ENCODE measurements at regions not wholly inside any gene's neighbourhood (a gene's known extent, or its start where the extent isn't known, plus 50 kb on each side); places are given as distances from the start of the nearest gene placed in this dataset.
A peak's percentile ranks its signal among the peaks of the same experiment; 100 is the strongest.

DNA sequence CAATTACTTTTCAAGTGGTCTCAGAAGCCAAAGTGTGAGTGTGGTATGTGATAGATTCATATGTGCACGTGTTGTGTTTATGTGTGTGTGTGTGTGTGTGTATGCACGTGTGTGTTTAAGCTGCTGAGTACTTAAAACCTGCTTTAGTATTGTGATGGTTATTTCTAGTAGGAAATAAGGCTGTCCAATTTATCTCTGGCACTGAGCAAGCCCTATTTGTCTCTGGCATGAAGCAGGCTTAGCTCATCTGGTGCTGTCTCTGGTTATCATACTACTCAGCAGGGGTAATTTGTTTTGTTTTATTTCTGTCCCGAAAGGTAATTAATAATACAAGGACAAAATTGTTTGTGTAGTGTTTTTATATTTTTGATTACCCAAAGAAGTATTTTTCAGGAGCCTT, 333.7 kb downstream of the FAT3 start (continued):
- TF ChIP-seq, protein P1, sequence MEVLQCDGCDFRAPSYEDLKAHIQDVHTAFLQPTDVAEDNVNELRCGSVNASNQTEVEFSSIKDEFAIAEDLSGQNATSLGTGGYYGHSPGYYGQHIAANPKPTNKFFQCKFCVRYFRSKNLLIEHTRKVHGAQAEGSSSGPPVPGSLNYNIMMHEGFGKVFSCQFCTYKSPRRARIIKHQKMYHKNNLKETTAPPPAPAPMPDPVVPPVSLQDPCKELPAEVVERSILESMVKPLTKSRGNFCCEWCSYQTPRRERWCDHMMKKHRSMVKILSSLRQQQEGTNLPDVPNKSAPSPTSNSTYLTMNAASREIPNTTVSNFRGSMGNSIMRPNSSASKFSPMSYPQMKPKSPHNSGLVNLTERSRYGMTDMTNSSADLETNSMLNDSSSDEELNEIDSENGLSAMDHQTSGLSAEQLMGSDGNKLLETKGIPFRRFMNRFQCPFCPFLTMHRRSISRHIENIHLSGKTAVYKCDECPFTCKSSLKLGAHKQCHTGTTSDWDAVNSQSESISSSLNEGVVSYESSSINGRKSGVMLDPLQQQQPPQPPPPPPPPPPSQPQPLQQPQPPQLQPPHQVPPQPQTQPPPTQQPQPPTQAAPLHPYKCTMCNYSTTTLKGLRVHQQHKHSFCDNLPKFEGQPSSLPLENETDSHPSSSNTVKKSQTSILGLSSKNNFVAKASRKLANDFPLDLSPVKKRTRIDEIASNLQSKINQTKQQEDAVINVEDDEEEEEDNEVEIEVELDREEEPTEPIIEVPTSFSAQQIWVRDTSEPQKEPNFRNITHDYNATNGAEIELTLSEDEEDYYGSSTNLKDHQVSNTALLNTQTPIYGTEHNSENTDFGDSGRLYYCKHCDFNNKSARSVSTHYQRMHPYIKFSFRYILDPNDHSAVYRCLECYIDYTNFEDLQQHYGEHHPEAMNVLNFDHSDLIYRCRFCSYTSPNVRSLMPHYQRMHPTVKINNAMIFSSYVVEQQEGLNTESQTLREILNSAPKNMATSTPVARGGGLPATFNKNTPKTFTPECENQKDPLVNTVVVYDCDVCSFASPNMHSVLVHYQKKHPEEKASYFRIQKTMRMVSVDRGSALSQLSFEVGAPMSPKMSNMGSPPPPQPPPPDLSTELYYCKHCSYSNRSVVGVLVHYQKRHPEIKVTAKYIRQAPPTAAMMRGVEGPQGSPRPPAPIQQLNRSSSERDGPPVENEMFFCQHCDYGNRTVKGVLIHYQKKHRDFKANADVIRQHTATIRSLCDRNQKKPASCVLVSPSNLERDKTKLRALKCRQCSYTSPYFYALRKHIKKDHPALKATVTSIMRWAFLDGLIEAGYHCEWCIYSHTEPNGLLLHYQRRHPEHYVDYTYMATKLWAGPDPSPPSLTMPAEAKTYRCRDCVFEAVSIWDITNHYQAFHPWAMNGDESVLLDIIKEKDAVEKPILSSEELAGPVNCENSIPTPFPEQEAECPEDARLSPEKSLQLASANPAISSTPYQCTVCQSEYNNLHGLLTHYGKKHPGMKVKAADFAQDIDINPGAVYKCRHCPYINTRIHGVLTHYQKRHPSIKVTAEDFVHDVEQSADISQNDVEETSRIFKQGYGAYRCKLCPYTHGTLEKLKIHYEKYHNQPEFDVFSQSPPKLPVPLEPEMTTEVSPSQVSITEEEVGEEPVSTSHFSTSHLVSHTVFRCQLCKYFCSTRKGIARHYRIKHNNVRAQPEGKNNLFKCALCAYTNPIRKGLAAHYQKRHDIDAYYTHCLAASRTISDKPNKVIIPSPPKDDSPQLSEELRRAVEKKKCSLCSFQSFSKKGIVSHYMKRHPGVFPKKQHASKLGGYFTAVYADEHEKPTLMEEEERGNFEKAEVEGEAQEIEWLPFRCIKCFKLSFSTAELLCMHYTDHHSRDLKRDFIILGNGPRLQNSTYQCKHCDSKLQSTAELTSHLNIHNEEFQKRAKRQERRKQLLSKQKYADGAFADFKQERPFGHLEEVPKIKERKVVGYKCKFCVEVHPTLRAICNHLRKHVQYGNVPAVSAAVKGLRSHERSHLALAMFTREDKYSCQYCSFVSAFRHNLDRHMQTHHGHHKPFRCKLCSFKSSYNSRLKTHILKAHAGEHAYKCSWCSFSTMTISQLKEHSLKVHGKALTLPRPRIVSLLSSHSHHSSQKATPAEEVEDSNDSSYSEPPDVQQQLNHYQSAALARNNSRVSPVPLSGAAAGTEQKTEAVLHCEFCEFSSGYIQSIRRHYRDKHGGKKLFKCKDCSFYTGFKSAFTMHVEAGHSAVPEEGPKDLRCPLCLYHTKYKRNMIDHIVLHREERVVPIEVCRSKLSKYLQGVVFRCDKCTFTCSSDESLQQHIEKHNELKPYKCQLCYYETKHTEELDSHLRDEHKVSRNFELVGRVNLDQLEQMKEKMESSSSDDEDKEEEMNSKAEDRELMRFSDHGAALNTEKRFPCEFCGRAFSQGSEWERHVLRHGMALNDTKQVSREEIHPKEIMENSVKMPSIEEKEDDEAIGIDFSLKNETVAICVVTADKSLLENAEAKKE (CRISPR knock-in tag; IDR thresholded peaks at IDR 0.05), result no peak
- TF ChIP-seq, protein P2, sequence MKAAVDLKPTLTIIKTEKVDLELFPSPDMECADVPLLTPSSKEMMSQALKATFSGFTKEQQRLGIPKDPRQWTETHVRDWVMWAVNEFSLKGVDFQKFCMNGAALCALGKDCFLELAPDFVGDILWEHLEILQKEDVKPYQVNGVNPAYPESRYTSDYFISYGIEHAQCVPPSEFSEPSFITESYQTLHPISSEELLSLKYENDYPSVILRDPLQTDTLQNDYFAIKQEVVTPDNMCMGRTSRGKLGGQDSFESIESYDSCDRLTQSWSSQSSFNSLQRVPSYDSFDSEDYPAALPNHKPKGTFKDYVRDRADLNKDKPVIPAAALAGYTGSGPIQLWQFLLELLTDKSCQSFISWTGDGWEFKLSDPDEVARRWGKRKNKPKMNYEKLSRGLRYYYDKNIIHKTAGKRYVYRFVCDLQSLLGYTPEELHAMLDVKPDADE (IDR thresholded peaks at IDR 0.05), result no peak
- TF ChIP-seq ZNF114 (CRISPR knock-in tag; IDR thresholded peaks at IDR 0.05) (no peak), ZNF331 (CRISPR knock-in tag; IDR thresholded peaks at IDR 0.05; ENCODE audit: low read depth) (no peak), POLR2AphosphoS5 (IDR thresholded peaks at IDR 0.05; ENCODE audit: low read depth) (no peak), NANOG (IDR thresholded peaks at IDR 0.05; ENCODE audit: borderline replicate concordance) (no peak), EZH2phosphoT487 (IDR thresholded peaks at IDR 0.05; ENCODE audit: unreplicated experiment) (no peak), STAT1 (IDR thresholded peaks at IDR 0.05; ENCODE audit: unreplicated experiment) (no peak)

DNA sequence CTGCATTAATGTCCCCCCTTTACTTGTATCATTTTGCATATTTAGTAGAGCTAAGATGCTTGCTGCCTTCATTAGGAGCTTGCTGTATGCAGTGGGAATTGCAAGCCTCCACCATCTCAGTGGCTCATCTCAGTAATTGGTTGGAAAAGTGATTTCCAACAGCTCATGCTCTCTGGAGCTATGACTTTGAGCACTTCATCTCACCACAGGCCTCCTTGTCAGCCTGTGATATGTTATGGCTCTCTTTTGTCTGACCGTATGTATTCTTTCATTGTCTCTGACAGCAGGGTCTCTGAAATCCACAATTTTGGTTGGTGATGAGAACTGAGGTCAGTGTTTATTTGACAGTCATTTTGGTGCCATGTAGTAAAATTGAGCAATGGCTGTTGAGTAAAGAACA, 345.1 kb downstream of the FAT3 start:
- H3K4me1 Mint-ChIP-seq, result peaks cover 18% of the 10 kb centered on the region
- TF ChIP-seq STAT1 (IDR thresholded peaks at IDR 0.05; ENCODE audit: unreplicated experiment) (no peak), EZH2 (IDR thresholded peaks at IDR 0.05; ENCODE audit: low read depth, unreplicated experiment) (no peak), CREB1 (CRISPR knock-in tag; IDR thresholded peaks at IDR 0.05; ENCODE audit: low read depth) (no peak), JUNB (IDR thresholded peaks at IDR 0.05; ENCODE audit: unreplicated experiment) (no peak), EZH2phosphoT487 (IDR thresholded peaks at IDR 0.05; ENCODE audit: unreplicated experiment) (no peak), POLR2AphosphoS5 (IDR thresholded peaks at IDR 0.05; ENCODE audit: low read depth) (no peak), ZNF331 (CRISPR knock-in tag; IDR thresholded peaks at IDR 0.05; ENCODE audit: low read depth) (no peak), ZNF114 (CRISPR knock-in tag; IDR thresholded peaks at IDR 0.05) (no peak), NANOG (IDR thresholded peaks at IDR 0.05; ENCODE audit: borderline replicate concordance) (no peak)
- TF ChIP-seq, protein P3, sequence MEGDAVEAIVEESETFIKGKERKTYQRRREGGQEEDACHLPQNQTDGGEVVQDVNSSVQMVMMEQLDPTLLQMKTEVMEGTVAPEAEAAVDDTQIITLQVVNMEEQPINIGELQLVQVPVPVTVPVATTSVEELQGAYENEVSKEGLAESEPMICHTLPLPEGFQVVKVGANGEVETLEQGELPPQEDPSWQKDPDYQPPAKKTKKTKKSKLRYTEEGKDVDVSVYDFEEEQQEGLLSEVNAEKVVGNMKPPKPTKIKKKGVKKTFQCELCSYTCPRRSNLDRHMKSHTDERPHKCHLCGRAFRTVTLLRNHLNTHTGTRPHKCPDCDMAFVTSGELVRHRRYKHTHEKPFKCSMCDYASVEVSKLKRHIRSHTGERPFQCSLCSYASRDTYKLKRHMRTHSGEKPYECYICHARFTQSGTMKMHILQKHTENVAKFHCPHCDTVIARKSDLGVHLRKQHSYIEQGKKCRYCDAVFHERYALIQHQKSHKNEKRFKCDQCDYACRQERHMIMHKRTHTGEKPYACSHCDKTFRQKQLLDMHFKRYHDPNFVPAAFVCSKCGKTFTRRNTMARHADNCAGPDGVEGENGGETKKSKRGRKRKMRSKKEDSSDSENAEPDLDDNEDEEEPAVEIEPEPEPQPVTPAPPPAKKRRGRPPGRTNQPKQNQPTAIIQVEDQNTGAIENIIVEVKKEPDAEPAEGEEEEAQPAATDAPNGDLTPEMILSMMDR (conservative IDR thresholded peaks at IDR 0.05; ENCODE audit: low read depth in 2 of 2), result no peak
- TF ChIP-seq, protein P2 (IDR thresholded peaks at IDR 0.05), result no peak

More for the DNA sequence above, 345.1 kb downstream of the FAT3 start:
- Mint-ChIP-seq H3K4me3 (no peak overlapping the region), H3K36me3 (ENCODE audit: low read depth) (peaks cover 15% of the 10 kb centered on the region; the same call in 2 of the 3 replicates), H3K27me3 (ENCODE audit: insufficient read depth, low read depth, poor library complexity) (peaks cover 3% of the 10 kb centered on the region), H3K27ac (no peak overlapping the region), H3K9me3 (peaks cover 11% of the 10 kb centered on the region; the same call in 1 of the 3 replicates)
- Histone ChIP-seq H3K4me1 (ENCODE audit: insufficient read depth) (peaks cover 14% of the 10 kb centered on the region), H3K9me2 (ENCODE audit: insufficient read depth) (no peaks in the 10 kb centered on the region), H3K4me3 (no peak overlapping the region), H3K27me3 (ENCODE audit: insufficient read depth) (no peaks in the 10 kb centered on the region), H4K20me1 (replicated peaks; ENCODE audit: insufficient read depth) (0 out of 2 replicates have a peak, but pooled peaks cover 5% of the 10 kb centered on the region), H3K79me2 (replicated peaks; ENCODE audit: insufficient read depth) (no peaks in the 10 kb centered on the region; the same call in 1 of the 2 replicates), H3K36me3 (ENCODE audit: insufficient read depth) (no peaks in the 10 kb centered on the region), H3K4me2 (no peak overlapping the region), H3K27ac (ENCODE audit: low read depth) (no peak overlapping the region), H2AFZ (no peak overlapping the region), H3F3A (replicated peaks; ENCODE audit: low read depth) (no peaks in the 10 kb centered on the region)
- ATAC-seq (peak; percentile 62), DNase-seq (ENCODE audit: low spot score) (no peak)

All from GM23338 (cell line).